ENCODE measurements at regions not wholly inside any gene's neighbourhood (a gene's known extent, or its start where the extent isn't known, plus 50 kb on each side); places are given as distances from the start of the nearest gene placed in this dataset.

DNA sequence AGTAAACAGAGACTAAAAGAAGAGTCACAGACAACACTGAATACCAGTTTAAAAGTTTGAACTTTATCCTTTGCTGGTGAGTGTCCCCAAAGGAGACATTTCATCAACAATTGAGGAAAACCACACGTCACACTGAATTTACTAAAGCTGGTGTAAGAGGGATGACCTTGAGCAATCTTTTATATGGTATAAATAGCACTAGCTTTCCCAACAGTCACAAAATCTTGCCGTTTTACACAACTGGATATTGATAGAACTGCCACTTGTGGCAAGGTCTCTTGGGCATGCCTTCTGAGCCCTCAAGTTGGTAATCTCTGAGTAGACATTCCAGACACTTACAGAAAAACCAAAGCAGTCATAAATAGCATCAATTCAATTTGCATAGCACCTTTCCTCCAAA, 311.5 kb upstream of the TARS1 start:
- no peak for TF ChIP-seq EZH2phosphoT487 (IDR thresholded peaks at IDR 0.05; ENCODE audit: borderline replicate concordance, low read length)
- TF ChIP-seq EZH2 (IDR thresholded peaks at IDR 0.05; ENCODE audit: low read length, unreplicated experiment): no peak
- TF ChIP-seq, protein P1, sequence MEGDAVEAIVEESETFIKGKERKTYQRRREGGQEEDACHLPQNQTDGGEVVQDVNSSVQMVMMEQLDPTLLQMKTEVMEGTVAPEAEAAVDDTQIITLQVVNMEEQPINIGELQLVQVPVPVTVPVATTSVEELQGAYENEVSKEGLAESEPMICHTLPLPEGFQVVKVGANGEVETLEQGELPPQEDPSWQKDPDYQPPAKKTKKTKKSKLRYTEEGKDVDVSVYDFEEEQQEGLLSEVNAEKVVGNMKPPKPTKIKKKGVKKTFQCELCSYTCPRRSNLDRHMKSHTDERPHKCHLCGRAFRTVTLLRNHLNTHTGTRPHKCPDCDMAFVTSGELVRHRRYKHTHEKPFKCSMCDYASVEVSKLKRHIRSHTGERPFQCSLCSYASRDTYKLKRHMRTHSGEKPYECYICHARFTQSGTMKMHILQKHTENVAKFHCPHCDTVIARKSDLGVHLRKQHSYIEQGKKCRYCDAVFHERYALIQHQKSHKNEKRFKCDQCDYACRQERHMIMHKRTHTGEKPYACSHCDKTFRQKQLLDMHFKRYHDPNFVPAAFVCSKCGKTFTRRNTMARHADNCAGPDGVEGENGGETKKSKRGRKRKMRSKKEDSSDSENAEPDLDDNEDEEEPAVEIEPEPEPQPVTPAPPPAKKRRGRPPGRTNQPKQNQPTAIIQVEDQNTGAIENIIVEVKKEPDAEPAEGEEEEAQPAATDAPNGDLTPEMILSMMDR (conservative IDR thresholded peaks at IDR 0.05; ENCODE audit: low read depth, low read length): no peak

All from PC-3 (cell line).